Endodermal cell (in vitro differentiated cells): ENCODE measurements at regions not wholly inside any gene's neighbourhood (a gene's known extent, or its start where the extent isn't known, plus 50 kb on each side); places are given as distances from the start of the nearest gene placed in this dataset.

Experiments used
- DNase-seq: peaks from one replicate; pipeline ENCODE4 v3.0.0-alpha.2; 2017
- H3K27ac ChIP-seq: 2 replicates; pipeline ENCODE4 v1.5.1; 2013; ENCODE audit warnings: mild to moderate bottlenecking, low read depth, low read length, moderate library complexity
- H3K27me3 ChIP-seq: 2 replicates; pipeline ENCODE4 v1.6.1; 2013; ENCODE audit warnings: mild to moderate bottlenecking, low read length, moderate library complexity; ENCODE audit not compliant: insufficient read depth, control insufficient read depth, poor library complexity, severe bottlenecking
- H3K36me3 ChIP-seq: 2 replicates; pipeline ENCODE4 v1.7.0; 2013; ENCODE audit warnings: mild to moderate bottlenecking, low read length, moderate library complexity; ENCODE audit not compliant: control insufficient read depth, insufficient read depth
- H3K4me1 ChIP-seq: one replicate; pipeline ENCODE4 v1.7.0; 2013; ENCODE audit warnings: low read length; ENCODE audit not compliant: control insufficient read depth, insufficient read depth
- H3K4me3 ChIP-seq: 2 replicates; pipeline ENCODE4 v1.5.1; 2013; ENCODE audit warnings: mild to moderate bottlenecking, low read length, moderate library complexity
- H3K9ac ChIP-seq: 2 replicates; pipeline ENCODE4 v1.6.1; 2013; ENCODE audit warnings: mild to moderate bottlenecking, low read length, moderate library complexity; ENCODE audit not compliant: poor library complexity, severe bottlenecking; ENCODE audit errors: extremely low read depth
- H3K9me3 ChIP-seq: 2 replicates; pipeline ENCODE4 v1.6.1; 2013; ENCODE audit warnings: mild to moderate bottlenecking, low read length, moderate library complexity; ENCODE audit not compliant: control insufficient read depth
- H3K27ac Mint-ChIP-seq: 2 replicates; pipeline ENCODE4 v1.8.0; 2020; ENCODE audit warnings: mixed read lengths
- H3K27me3 Mint-ChIP-seq: 2 replicates; pipeline ENCODE4 v1.8.0; 2021; ENCODE audit warnings: mild to moderate bottlenecking, mixed read lengths; ENCODE audit not compliant: insufficient read depth
- H3K36me3 Mint-ChIP-seq: 2 replicates; pipeline ENCODE4 v1.8.0; 2020; ENCODE audit warnings: low read depth, mixed read lengths
- H3K4me1 Mint-ChIP-seq: 2 replicates; pipeline ENCODE4 v1.8.0; 2020; ENCODE audit warnings: mixed read lengths
- H3K4me3 Mint-ChIP-seq: 2 replicates; pipeline ENCODE4 v1.8.0; 2020; ENCODE audit warnings: mild to moderate bottlenecking, moderate library complexity, mixed read lengths
- H3K9me3 Mint-ChIP-seq: 2 replicates; pipeline ENCODE4 v1.8.0; 2020; ENCODE audit warnings: mild to moderate bottlenecking, mixed read lengths
- WGBS, 2 experiments: methylation state at CpG; one replicate each; pipeline versions ENCODE4 v1.1.5 to v1.1.7; 2013; ENCODE audit warnings: missing lambda C conversion rate in 2 of 2, mixed read lengths in 1 of 2; ENCODE audit not compliant: insufficient coverage in 1 of 2, insufficient read length in 1 of 2; 5-methylcytosine and 5-hydroxymethylcytosine counted together
- TF ChIP-seq, protein P1 (sequence below): fragments of 200-600 bp; sonication (generic); conservative IDR thresholded peaks from 2 replicates; pipeline ENCODE4 v1.5.0; 2021; ENCODE audit warnings: antibody characterized with exemption, mild to moderate bottlenecking

DNA sequence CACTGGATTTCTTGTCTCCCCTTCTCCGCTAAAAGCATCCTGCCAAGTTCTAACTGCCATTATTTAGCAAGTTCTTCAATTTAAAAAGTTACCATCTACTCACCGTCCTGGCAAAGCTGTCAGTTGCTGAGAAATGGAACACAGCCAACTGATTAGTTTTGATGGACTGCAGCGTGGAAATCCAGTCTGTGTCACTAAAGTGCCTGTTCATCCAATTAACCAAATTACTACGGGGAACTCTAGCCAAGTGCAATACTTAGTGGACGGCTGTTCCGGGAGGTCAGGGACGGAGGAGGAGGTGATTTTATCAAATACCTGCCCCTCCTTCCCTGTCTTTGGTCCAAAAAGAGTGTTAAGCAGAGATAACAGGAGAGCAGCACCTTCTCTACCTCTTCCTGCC lies 260.7 kb downstream of the MAF start:
- WGBS, 2 experiments: 95 to 99% methylated on average over 7 of the region's 7 CpGs
- peaks cover 5% of the 10 kb centered on the region for H3K27me3 ChIP-seq
- H3K27me3 Mint-ChIP-seq: no peaks in the 10 kb centered on the region

DNA sequence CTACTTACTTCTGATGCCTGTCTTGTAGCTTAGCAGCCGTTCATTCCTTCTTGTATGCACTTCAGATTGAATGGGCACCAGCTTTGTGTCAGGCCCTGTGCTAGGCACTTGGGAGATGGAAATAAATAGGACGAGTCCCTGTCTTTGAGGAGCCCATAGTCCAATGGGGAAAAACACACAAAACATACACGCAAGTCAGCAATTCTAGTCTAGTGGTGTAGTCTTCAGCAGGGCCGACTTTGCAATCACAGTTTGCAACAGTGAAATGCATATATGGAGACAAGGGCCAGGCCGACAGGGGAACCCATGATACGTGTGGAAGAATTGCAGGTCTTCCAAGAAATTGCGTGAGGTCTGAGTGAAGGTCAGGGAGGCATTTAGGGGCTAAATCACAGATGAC lies 262.6 kb downstream of the MAF start:
- Mint-ChIP-seq H3K9me3 (peaks cover 2% of the 10 kb centered on the region), H3K4me3 (no peak overlapping the region), H3K36me3 (no peaks in the 10 kb centered on the region), H3K27ac (no peak overlapping the region), H3K4me1 (peaks cover 3% of the 10 kb centered on the region), H3K27me3 (no peaks in the 10 kb centered on the region)
- Histone ChIP-seq H3K4me1 (no peaks in the 10 kb centered on the region), H3K9me3 (no peaks in the 10 kb centered on the region), H3K27ac (no peak overlapping the region), H3K36me3 (no peaks in the 10 kb centered on the region), H3K9ac (no peak overlapping the region), H3K4me3 (no peak overlapping the region), H3K27me3 (no peaks in the 10 kb centered on the region)
- WGBS, 2 experiments: 91 to 99% methylated on average over 7 of the region's 7 CpGs
- TF ChIP-seq, protein P1, sequence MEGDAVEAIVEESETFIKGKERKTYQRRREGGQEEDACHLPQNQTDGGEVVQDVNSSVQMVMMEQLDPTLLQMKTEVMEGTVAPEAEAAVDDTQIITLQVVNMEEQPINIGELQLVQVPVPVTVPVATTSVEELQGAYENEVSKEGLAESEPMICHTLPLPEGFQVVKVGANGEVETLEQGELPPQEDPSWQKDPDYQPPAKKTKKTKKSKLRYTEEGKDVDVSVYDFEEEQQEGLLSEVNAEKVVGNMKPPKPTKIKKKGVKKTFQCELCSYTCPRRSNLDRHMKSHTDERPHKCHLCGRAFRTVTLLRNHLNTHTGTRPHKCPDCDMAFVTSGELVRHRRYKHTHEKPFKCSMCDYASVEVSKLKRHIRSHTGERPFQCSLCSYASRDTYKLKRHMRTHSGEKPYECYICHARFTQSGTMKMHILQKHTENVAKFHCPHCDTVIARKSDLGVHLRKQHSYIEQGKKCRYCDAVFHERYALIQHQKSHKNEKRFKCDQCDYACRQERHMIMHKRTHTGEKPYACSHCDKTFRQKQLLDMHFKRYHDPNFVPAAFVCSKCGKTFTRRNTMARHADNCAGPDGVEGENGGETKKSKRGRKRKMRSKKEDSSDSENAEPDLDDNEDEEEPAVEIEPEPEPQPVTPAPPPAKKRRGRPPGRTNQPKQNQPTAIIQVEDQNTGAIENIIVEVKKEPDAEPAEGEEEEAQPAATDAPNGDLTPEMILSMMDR: no peak
- no peak for DNase-seq

More for the DNA sequence above, 260.7 kb downstream of the MAF start:
- Mint-ChIP-seq H3K4me1 (peaks cover 3% of the 10 kb centered on the region), H3K4me3 (no peak overlapping the region), H3K27ac (no peak overlapping the region), H3K9me3 (peaks cover 2% of the 10 kb centered on the region), H3K36me3 (no peaks in the 10 kb centered on the region)
- no peak for DNase-seq
- Histone ChIP-seq H3K36me3 (no peaks in the 10 kb centered on the region), H3K9me3 (no peaks in the 10 kb centered on the region), H3K4me3 (no peak overlapping the region), H3K27ac (no peak overlapping the region), H3K9ac (no peak overlapping the region), H3K4me1 (no peaks in the 10 kb centered on the region)
- TF ChIP-seq, protein P1: no peak

DNA sequence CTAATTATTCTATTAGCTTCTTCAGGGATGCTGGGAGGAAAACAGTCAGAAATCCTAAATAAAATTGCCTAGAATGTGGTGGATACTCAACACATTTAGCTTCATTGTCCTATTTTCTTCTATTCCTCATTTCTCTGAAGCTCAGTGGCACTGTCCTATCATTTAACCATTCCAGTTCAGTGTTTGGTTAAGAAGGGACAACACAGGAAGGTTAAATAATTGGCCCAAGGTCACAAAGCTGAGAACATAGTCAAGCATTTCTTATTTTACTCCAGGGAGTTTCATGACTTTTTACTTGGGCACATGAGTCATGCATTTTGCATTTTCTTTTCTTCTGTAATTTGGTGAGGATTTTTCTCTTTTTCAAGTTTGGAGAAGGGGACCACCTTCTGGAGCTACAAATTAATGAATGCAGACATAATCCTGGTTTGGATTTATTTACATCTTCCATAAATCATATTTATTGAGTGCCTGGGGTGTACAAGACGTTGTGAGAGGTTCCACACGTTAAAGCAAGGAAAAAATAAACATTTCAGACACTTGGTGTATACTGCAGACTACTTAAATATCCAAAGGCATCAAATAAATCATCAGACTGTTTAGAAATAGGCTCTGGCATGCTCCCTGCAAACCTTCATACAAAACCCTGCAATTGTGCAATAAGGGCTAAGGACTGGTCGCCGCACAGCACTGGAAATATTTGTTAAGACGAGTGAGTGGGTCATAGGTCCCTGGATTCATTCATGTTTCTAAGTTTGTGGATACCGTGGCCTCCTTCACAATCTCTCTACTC lies 263.9 kb downstream of the MAF start:
- H3K27ac Mint-ChIP-seq: no peak overlapping the region
- Histone ChIP-seq H3K4me1 (no peaks in the 10 kb centered on the region), H3K36me3 (no peaks in the 10 kb centered on the region), H3K9ac (no peak overlapping the region), H3K27ac (no peak overlapping the region), H3K9me3 (no peaks in the 10 kb centered on the region), H3K4me3 (no peak overlapping the region), H3K27me3 (no peaks in the 10 kb centered on the region)
- H3K36me3 Mint-ChIP-seq: no peaks in the 10 kb centered on the region
- no peak overlapping the region for H3K4me3 Mint-ChIP-seq
- no peak for DNase-seq
- TF ChIP-seq, protein P1: no peak
- 90 to 92% methylated on average over 2 to 6 of the region's 6 CpGs for WGBS, 2 experiments
- H3K9me3 Mint-ChIP-seq: peaks cover 2% of the 10 kb centered on the region
- H3K4me1 Mint-ChIP-seq: peaks cover 3% of the 10 kb centered on the region
- H3K27me3 Mint-ChIP-seq: no peaks in the 10 kb centered on the region
